DND-41 (cell line): ENCODE measurements at regions not wholly inside any gene's neighbourhood (a gene's known extent, or its start where the extent isn't known, plus 50 kb on each side); places are given as distances from the start of the nearest gene placed in this dataset.

ENCODE experiments used
- CTCF ChIP-seq: IDR thresholded peaks from 2 replicates; pipeline ENCODE4 v1.5.1; 2012; ENCODE audit warnings: borderline replicate concordance, low read length, moderate library complexity, mild to moderate bottlenecking; ENCODE audit not compliant: poor library complexity, severe bottlenecking; ENCODE audit errors: extremely low read depth
- EZH2 ChIP-seq: IDR thresholded peaks from 3 replicates; pipeline ENCODE4 v1.6.1; 2012; ENCODE audit warnings: borderline replicate concordance, low read depth, mild to moderate bottlenecking, moderate library complexity, low read length, inconsistent platforms; ENCODE audit not compliant: severe bottlenecking

- TF ChIP-seq CTCF (no peak), EZH2 (no peak)
Observed at GRCh38 chr1:71267220-71267619, 186.4 kb upstream of the ZRANB2 start.
